IMR-90 (cell line): ENCODE measurements at regions not wholly inside any gene's neighbourhood (a gene's known extent, or its start where the extent isn't known, plus 50 kb on each side); places are given as distances from the start of the nearest gene placed in this dataset.

ENCODE experiments used
- CEBPB ChIP-seq: IDR thresholded peaks from 2 replicates; pipeline ENCODE4 v1.6.1; 2012; ENCODE audit warnings: low read depth, low read length, improper control_type of control experiment
- CTCF ChIP-seq: conservative IDR thresholded peaks from 2 replicates; pipeline ENCODE4 v1.5.1; 2012; ENCODE audit warnings: mild to moderate bottlenecking, low read depth, low read length, improper control_type of control experiment
- POLR2A ChIP-seq: IDR thresholded peaks from 2 replicates; pipeline ENCODE4 v1.6.1; 2012; ENCODE audit warnings: mild to moderate bottlenecking, low read depth, low read length
- RAD21 ChIP-seq: IDR thresholded peaks from 2 replicates; pipeline ENCODE4 v1.6.1; 2012; ENCODE audit warnings: low read length, improper control_type of control experiment
- USF2 ChIP-seq: fragments of 150-350 bp; IDR thresholded peaks from 2 replicates; pipeline ENCODE4 v1.6.1; 2017; ENCODE audit warnings: mild to moderate bottlenecking, antibody characterized with exemption, low read length, low read depth

- TF ChIP-seq RAD21 (no peak), CTCF (no peak), CEBPB (no peak), POLR2A (no peak), USF2 (no peak)
Measured at GRCh38 chr17:77885678-77886386, 72.7 kb upstream of the TNRC6C start.
